ENCODE measurements at regions not wholly inside any gene's neighbourhood (a gene's known extent, or its start where the extent isn't known, plus 50 kb on each side); places are given as distances from the start of the nearest gene placed in this dataset.

- intact Hi-C loops (cut with micrococcal nuclease) = no loop called here
- no peak for TF ChIP-seq CTCF (IDR thresholded peaks at IDR 0.05)
- Mint-ChIP-seq H3K4me1 (no peaks in the 10 kb centered on the region), H3K27me3 (ENCODE audit: low read depth in 3 of 3) (peaks cover 1 to 3% (median 2%) of the 10 kb centered on the region in 3 donors), H3K36me3 (no peaks in the 10 kb centered on the region), H3K4me3 (peak overlapping the region in 1 of 2 donors; percentile 31), H3K9me3 (peaks cover 0 to 3% (median 0%) of the 10 kb centered on the region in 7 donors), H3K27ac (no peak overlapping the region)
- H3K4me1 ChIP-seq (ENCODE audit: control insufficient read depth in 1 of 2, insufficient read depth in 2 of 2, low read length in 2 of 2) = peaks cover 9% of the 10 kb centered on the region in 2 donors
- no peaks in the 10 kb centered on the region for H3K9me3 ChIP-seq (replicated peaks in 1 of 2; ENCODE audit: control insufficient read depth in 1 of 2, insufficient read depth in 1 of 2, low read length in 2 of 2)
- no peaks in the 10 kb centered on the region for H3K79me2 ChIP-seq (ENCODE audit: insufficient read depth, low read length)
- peak in 2 of 3 donors; percentile 18 to 21 for DNase-seq
- no peak overlapping the region for H3K27ac ChIP-seq (ENCODE audit: low read depth in 1 of 2, low read length in 2 of 2)
- no peaks in the 10 kb centered on the region for H4K20me1 ChIP-seq (ENCODE audit: insufficient read depth, low read length)
- H3K36me3 ChIP-seq (replicated peaks in 1 of 2; ENCODE audit: control insufficient read depth in 1 of 2, insufficient read depth in 2 of 2, low read length in 2 of 2) = no peaks in the 10 kb centered on the region
- no peak overlapping the region for H3K4me2 ChIP-seq (replicated peaks; ENCODE audit: extremely low read depth, low read length, poor library complexity, severe bottlenecking)
- H3K4me3 ChIP-seq (replicated peaks in 1 of 3; ENCODE audit: low read depth in 2 of 3, low read length in 3 of 3) = no peak overlapping the region
- 100% methylated on average over 3 of the region's 9 CpGs for WGBS (ENCODE audit: insufficient coverage)
- H3K27me3 ChIP-seq (ENCODE audit: control insufficient read depth in 2 of 2, insufficient read depth in 2 of 2, low read length in 2 of 2) = peaks cover 0 to 2% of the 10 kb centered on the region in 2 donors
- H3K9ac ChIP-seq (ENCODE audit: insufficient read depth, low read length, poor library complexity, severe bottlenecking) = no peak overlapping the region
- H2AFZ ChIP-seq (ENCODE audit: insufficient read depth, low read depth, low read length, poor library complexity, severe bottlenecking) = no peak overlapping the region
Measured at GRCh38 chr9:86500667-86501435, 146.6 kb upstream of the TUT7 start.

- DNase-seq = no peak
- Histone ChIP-seq H3K4me1 (ENCODE audit: control insufficient read depth in 1 of 2, insufficient read depth in 2 of 2, low read length in 2 of 2) (peaks cover 9% of the 10 kb centered on the region in 2 donors), H3K4me3 (replicated peaks in 1 of 3; ENCODE audit: low read depth in 2 of 3, low read length in 3 of 3) (no peak overlapping the region), H3K27ac (ENCODE audit: low read depth in 1 of 2, low read length in 2 of 2) (no peak overlapping the region), H3K4me2 (replicated peaks; ENCODE audit: extremely low read depth, low read length, poor library complexity, severe bottlenecking) (no peak overlapping the region), H2AFZ (ENCODE audit: insufficient read depth, low read depth, low read length, poor library complexity, severe bottlenecking) (no peak overlapping the region), H3K9ac (ENCODE audit: insufficient read depth, low read length, poor library complexity, severe bottlenecking) (no peak overlapping the region), H3K9me3 (replicated peaks in 1 of 2; ENCODE audit: control insufficient read depth in 1 of 2, insufficient read depth in 1 of 2, low read length in 2 of 2) (no peaks in the 10 kb centered on the region), H3K79me2 (ENCODE audit: insufficient read depth, low read length) (no peaks in the 10 kb centered on the region), H3K36me3 (replicated peaks in 1 of 2; ENCODE audit: control insufficient read depth in 1 of 2, insufficient read depth in 2 of 2, low read length in 2 of 2) (no peaks in the 10 kb centered on the region), H3K27me3 (ENCODE audit: control insufficient read depth in 2 of 2, insufficient read depth in 2 of 2, low read length in 2 of 2) (peaks cover 0 to 2% of the 10 kb centered on the region in 2 donors), H4K20me1 (ENCODE audit: insufficient read depth, low read length) (no peaks in the 10 kb centered on the region)
- intact Hi-C loops (cut with micrococcal nuclease) = no loop called here
- no peaks in the 10 kb centered on the region for H3K4me1 Mint-ChIP-seq
- H3K36me3 Mint-ChIP-seq = no peaks in the 10 kb centered on the region
- H3K9me3 Mint-ChIP-seq = peaks cover 0 to 3% (median 0%) of the 10 kb centered on the region in 7 donors
- H3K27me3 Mint-ChIP-seq (ENCODE audit: low read depth in 3 of 3) = peaks cover 0 to 3% (median 2%) of the 10 kb centered on the region in 3 donors
- no CpG with 5 or more reads among the region's 1 CpG for WGBS (ENCODE audit: insufficient coverage)
- TF ChIP-seq CTCF (IDR thresholded peaks at IDR 0.05) = no peak
- H3K4me3 Mint-ChIP-seq = no peak overlapping the region
- no peak overlapping the region for H3K27ac Mint-ChIP-seq
Measured at GRCh38 chr9:86500031-86500430, 145.8 kb upstream of the TUT7 start.

All from CD14-positive monocyte (primary cell).